ENCODE measurements at regions not wholly inside any gene's neighbourhood (a gene's known extent, or its start where the extent isn't known, plus 50 kb on each side); places are given as distances from the start of the nearest gene placed in this dataset.

GRCh38 chr18:71760541-71760940, 783.6 kb downstream of the CBLN2 start (continued):
- TF ChIP-seq ZNF382 (CRISPR knock-in tag; IDR thresholded peaks at IDR 0.05; ENCODE audit: borderline replicate concordance) (no peak), NCOA1 (CRISPR knock-in tag; IDR thresholded peaks at IDR 0.05) (no peak), DDIT3 (CRISPR knock-in tag; IDR thresholded peaks at IDR 0.05) (no peak), ZBTB14 (CRISPR knock-in tag; IDR thresholded peaks at IDR 0.05) (no peak), CBX1 (IDR thresholded peaks at IDR 0.05; ENCODE audit: low read depth) (no peak), ZNF556 (CRISPR knock-in tag; IDR thresholded peaks at IDR 0.05; ENCODE audit: borderline replicate concordance) (no peak), ZNF562 (CRISPR knock-in tag; IDR thresholded peaks at IDR 0.05; ENCODE audit: borderline replicate concordance) (no peak), ATF5 (CRISPR knock-in tag; IDR thresholded peaks at IDR 0.05; ENCODE audit: low read depth) (no peak), IKZF5 (CRISPR knock-in tag; IDR thresholded peaks at IDR 0.05) (no peak), PHF20 (CRISPR knock-in tag; IDR thresholded peaks at IDR 0.05) (no peak), IRF1 (CRISPR knock-in tag; IDR thresholded peaks at IDR 0.05; ENCODE audit: low read depth) (no peak)

Measured in HepG2 (cell line).